ENCODE measurements at regions not wholly inside any gene's neighbourhood (a gene's known extent, or its start where the extent isn't known, plus 50 kb on each side); places are given as distances from the start of the nearest gene placed in this dataset.

GRCh38 chr6:76439811-76440210, 367.3 kb upstream of the IMPG1 start:
- ATAC-seq (no peak), DNase-seq (no peak)
- no peaks in the 10 kb centered on the region for H3K4me1 ChIP-seq (ENCODE audit: control insufficient read depth, insufficient read depth, low read length)
- H3K27me3 ChIP-seq (ENCODE audit: control insufficient read depth, insufficient read depth, low read length): no peaks in the 10 kb centered on the region
- no peak overlapping the region for H3K27ac Mint-ChIP-seq
- no peaks in the 10 kb centered on the region for H3K27me3 Mint-ChIP-seq (ENCODE audit: low read depth in 2 of 2)
- no peak for TF ChIP-seq CTCF (IDR thresholded peaks at IDR 0.05)
- intact Hi-C loops (cut with micrococcal nuclease): no loop called here
- H3K9me3 Mint-ChIP-seq: peaks cover 7 to 21% of the 10 kb centered on the region in 2 donors
- WGBS (ENCODE audit: insufficient coverage): 72% methylated on average over 2 of the region's 2 CpGs
- no peaks in the 10 kb centered on the region for H3K36me3 ChIP-seq (ENCODE audit: control insufficient read depth, insufficient read depth, low read length)
- H3K9me3 ChIP-seq (ENCODE audit: control insufficient read depth, insufficient read depth, low read length): peaks cover 2% of the 10 kb centered on the region
- H3K27ac ChIP-seq (ENCODE audit: low read length): no peak overlapping the region
- peaks cover 2% of the 10 kb centered on the region for H3K36me3 Mint-ChIP-seq
- no peak overlapping the region for H3K4me3 ChIP-seq (ENCODE audit: low read length)
- no peaks in the 10 kb centered on the region for H3K4me1 Mint-ChIP-seq
- no peak overlapping the region for H3K4me3 Mint-ChIP-seq

GRCh38 chr6:76438768-76439167, 366.3 kb upstream of the IMPG1 start:
- intact Hi-C loops (cut with micrococcal nuclease): no loop called here
- H3K36me3 Mint-ChIP-seq: peaks cover 11% of the 10 kb centered on the region
- Histone ChIP-seq H3K27me3 (ENCODE audit: control insufficient read depth, insufficient read depth, low read length) (no peaks in the 10 kb centered on the region), H3K27ac (ENCODE audit: low read length) (no peak overlapping the region), H3K4me1 (ENCODE audit: control insufficient read depth, insufficient read depth, low read length) (no peaks in the 10 kb centered on the region), H3K4me3 (ENCODE audit: low read length) (no peak overlapping the region), H3K36me3 (ENCODE audit: control insufficient read depth, insufficient read depth, low read length) (no peaks in the 10 kb centered on the region), H3K9me3 (ENCODE audit: control insufficient read depth, insufficient read depth, low read length) (peaks cover 2% of the 10 kb centered on the region)
- ATAC-seq: no peak
- no peak overlapping the region for H3K4me3 Mint-ChIP-seq
- H3K27me3 Mint-ChIP-seq (ENCODE audit: low read depth in 2 of 2): no peaks in the 10 kb centered on the region
- WGBS (ENCODE audit: insufficient coverage): no CpG with 5 or more reads among the region's 1 CpG
- no peak overlapping the region for H3K27ac Mint-ChIP-seq
- TF ChIP-seq CTCF (IDR thresholded peaks at IDR 0.05): no peak
- H3K4me1 Mint-ChIP-seq: no peaks in the 10 kb centered on the region
- H3K9me3 Mint-ChIP-seq: peaks cover 11 to 23% of the 10 kb centered on the region in 2 donors
- DNase-seq: no peak

GRCh38 chr6:76435174-76435573, 362.7 kb upstream of the IMPG1 start:
- no CpG with 5 or more reads among the region's 1 CpG for WGBS (ENCODE audit: insufficient coverage)
- Mint-ChIP-seq H3K27ac (no peak overlapping the region), H3K27me3 (ENCODE audit: low read depth in 2 of 2) (no peaks in the 10 kb centered on the region), H3K9me3 (peaks cover 15 to 32% of the 10 kb centered on the region in 2 donors), H3K4me1 (no peaks in the 10 kb centered on the region), H3K36me3 (peaks cover 11% of the 10 kb centered on the region), H3K4me3 (no peak overlapping the region)
- ATAC-seq: no peak
- intact Hi-C loops (cut with micrococcal nuclease): no loop called here
- Histone ChIP-seq H3K36me3 (ENCODE audit: control insufficient read depth, insufficient read depth, low read length) (no peaks in the 10 kb centered on the region), H3K4me3 (ENCODE audit: low read length) (no peak overlapping the region), H3K27me3 (ENCODE audit: control insufficient read depth, insufficient read depth, low read length) (no peaks in the 10 kb centered on the region), H3K9me3 (ENCODE audit: control insufficient read depth, insufficient read depth, low read length) (peaks cover 2% of the 10 kb centered on the region), H3K4me1 (ENCODE audit: control insufficient read depth, insufficient read depth, low read length) (no peaks in the 10 kb centered on the region), H3K27ac (ENCODE audit: low read length) (no peak overlapping the region)
- TF ChIP-seq CTCF (IDR thresholded peaks at IDR 0.05): no peak
- no peak for DNase-seq

GRCh38 chr6:76422511-76423213, 350.2 kb upstream of the IMPG1 start:
- Mint-ChIP-seq H3K4me3 (no peak overlapping the region), H3K9me3 (peaks cover 7 to 18% of the 10 kb centered on the region in 2 donors), H3K27ac (no peak overlapping the region), H3K4me1 (no peaks in the 10 kb centered on the region), H3K36me3 (no peaks in the 10 kb centered on the region), H3K27me3 (ENCODE audit: low read depth in 2 of 2) (no peaks in the 10 kb centered on the region)
- no peaks in the 10 kb centered on the region for H3K9me3 ChIP-seq (ENCODE audit: control insufficient read depth, insufficient read depth, low read length)
- DNase-seq (no peak), ATAC-seq (no peak)
- intact Hi-C loops (cut with micrococcal nuclease): no loop called here
- H3K27me3 ChIP-seq (ENCODE audit: control insufficient read depth, insufficient read depth, low read length): no peaks in the 10 kb centered on the region
- no peak for TF ChIP-seq CTCF (IDR thresholded peaks at IDR 0.05)
- H3K4me1 ChIP-seq (ENCODE audit: control insufficient read depth, insufficient read depth, low read length): no peaks in the 10 kb centered on the region
- no peak overlapping the region for H3K4me3 ChIP-seq (ENCODE audit: low read length)
- H3K36me3 ChIP-seq (ENCODE audit: control insufficient read depth, insufficient read depth, low read length): no peaks in the 10 kb centered on the region
- 17% methylated on average over 1 of the region's 2 CpGs for WGBS (ENCODE audit: insufficient coverage)
- no peak overlapping the region for H3K27ac ChIP-seq (ENCODE audit: low read length)

Data from natural killer cell (primary cell).